ENCODE measurements at regions not wholly inside any gene's neighbourhood (a gene's known extent, or its start where the extent isn't known, plus 50 kb on each side); places are given as distances from the start of the nearest gene placed in this dataset.

GRCh38 chr4:156227321-156227720 is 273.7 kb upstream of the CTSO start:
- no peak overlapping the region for H3K9ac ChIP-seq
- H3K4me3 ChIP-seq, result no peak overlapping the region
- no peaks in the 10 kb centered on the region for H3K36me3 ChIP-seq
- H3K4me2 ChIP-seq, result no peak overlapping the region
- H4K20me1 ChIP-seq, result no peaks in the 10 kb centered on the region
- no peaks in the 10 kb centered on the region for H3K27me3 ChIP-seq
- H3K4me1 ChIP-seq, result no peaks in the 10 kb centered on the region
- no peak for TF ChIP-seq Cebpa-rat (IDR thresholded peaks at IDR 0.05)
- no peak overlapping the region for H3K27ac ChIP-seq
- H3K9me3 ChIP-seq (replicated peaks in 1 of 11), result no peaks in the 10 kb centered on the region

GRCh38 chr4:156223985-156224384 is 270.3 kb upstream of the CTSO start:
- Histone ChIP-seq H3K4me2 (no peak overlapping the region), H4K20me1 (no peaks in the 10 kb centered on the region), H3K27ac (no peak overlapping the region), H3K27me3 (no peaks in the 10 kb centered on the region), H3K9me3 (replicated peaks in 1 of 11) (peaks cover 2 to 10% (median 5%) of the 10 kb centered on the region in 11 experiments; a peak in 21 of 22 replicates), H3K4me3 (no peak overlapping the region), H3K9ac (no peak overlapping the region), H3K36me3 (no peaks in the 10 kb centered on the region), H3K4me1 (no peaks in the 10 kb centered on the region)
- no peak for TF ChIP-seq Cebpa-rat (IDR thresholded peaks at IDR 0.05)

- Histone ChIP-seq H3K27me3 (no peaks in the 10 kb centered on the region), H3K9me3 (replicated peaks in 1 of 11) (peaks cover 8 to 18% (median 13%) of the 10 kb centered on the region in 11 experiments), H3K4me1 (no peaks in the 10 kb centered on the region), H3K4me2 (no peak overlapping the region), H3K27ac (no peak overlapping the region), H3K4me3 (no peak overlapping the region), H4K20me1 (no peaks in the 10 kb centered on the region), H3K9ac (no peak overlapping the region), H3K36me3 (no peaks in the 10 kb centered on the region)
- no peak for TF ChIP-seq Cebpa-rat (IDR thresholded peaks at IDR 0.05)
Observed at GRCh38 chr4:156217236-156217635, 263.6 kb upstream of the CTSO start.

GRCh38 chr4:156201050-156201449 is 247.4 kb upstream of the CTSO start:
- no peaks in the 10 kb centered on the region for H4K20me1 ChIP-seq
- no peaks in the 10 kb centered on the region for H3K27me3 ChIP-seq
- no peaks in the 10 kb centered on the region for H3K36me3 ChIP-seq
- no peak overlapping the region for H3K4me2 ChIP-seq
- no peak for TF ChIP-seq Cebpa-rat (IDR thresholded peaks at IDR 0.05)
- H3K27ac ChIP-seq, result no peak overlapping the region
- H3K4me1 ChIP-seq, result peaks cover 0 to 9% (median 5%) of the 10 kb centered on the region in 10 experiments; a peak in 5 of 20 replicates
- H3K9me3 ChIP-seq (replicated peaks in 1 of 11), result peaks cover 0 to 6% (median 0%) of the 10 kb centered on the region in 11 experiments; a peak in 1 of 22 replicates
- no peak overlapping the region for H3K4me3 ChIP-seq
- H3K9ac ChIP-seq, result no peak overlapping the region

GRCh38 chr4:156198511-156198910 is 244.8 kb upstream of the CTSO start:
- TF ChIP-seq Cebpa-rat (IDR thresholded peaks at IDR 0.05), result no peak
- Histone ChIP-seq H3K9ac (no peak overlapping the region), H3K27ac (no peak overlapping the region), H3K27me3 (no peaks in the 10 kb centered on the region), H3K36me3 (no peaks in the 10 kb centered on the region), H4K20me1 (no peaks in the 10 kb centered on the region), H3K9me3 (replicated peaks in 1 of 11) (peaks cover 0 to 6% (median 0%) of the 10 kb centered on the region in 11 experiments; a peak in 1 of 22 replicates), H3K4me2 (no peak overlapping the region), H3K4me3 (no peak overlapping the region), H3K4me1 (peaks cover 9 to 34% (median 21%) of the 10 kb centered on the region in 10 experiments)

GRCh38 chr4:156197216-156197615 is 243.6 kb upstream of the CTSO start:
- H3K4me2 ChIP-seq, result 0 out of 22 replicates have a peak overlapping the region, but pooled peaks of 1 of the 11 experiments have one; percentile 34

GRCh38 chr4:156196722-156197121 is 243.1 kb upstream of the CTSO start:
- Histone ChIP-seq H4K20me1 (no peaks in the 10 kb centered on the region), H3K9ac (no peak overlapping the region), H3K4me3 (no peak overlapping the region), H3K9me3 (replicated peaks in 1 of 11) (peaks cover 0 to 6% (median 0%) of the 10 kb centered on the region in 11 experiments; a peak in 1 of 22 replicates), H3K4me2 (peak overlapping the region in 5 of 11 experiments; percentile 7 to 34 (median 22); a peak in 6 of 22 replicates), H3K4me1 (peaks cover 14 to 46% (median 26%) of the 10 kb centered on the region in 10 experiments), H3K27me3 (no peaks in the 10 kb centered on the region), H3K36me3 (no peaks in the 10 kb centered on the region), H3K27ac (peak overlapping the region in 9 of 11 experiments; percentile 2 to 74 (median 58); a peak in 11 of 22 replicates)
- TF ChIP-seq Cebpa-rat (IDR thresholded peaks at IDR 0.05), result no peak

More at GRCh38 chr4:156197216-156197615, 243.6 kb upstream of the CTSO start:
- peak overlapping the region in 4 of 11 experiments; percentile 59 to 74 (median 64); a peak in 5 of 22 replicates for H3K27ac ChIP-seq
- peaks cover 0 to 6% (median 0%) of the 10 kb centered on the region in 11 experiments; a peak in 1 of 22 replicates for H3K9me3 ChIP-seq (replicated peaks in 1 of 11)
- H4K20me1 ChIP-seq, result no peaks in the 10 kb centered on the region
- no peaks in the 10 kb centered on the region for H3K36me3 ChIP-seq
- H3K4me1 ChIP-seq, result peaks cover 14 to 46% (median 26%) of the 10 kb centered on the region in 10 experiments
- H3K27me3 ChIP-seq, result no peaks in the 10 kb centered on the region
- TF ChIP-seq Cebpa-rat (IDR thresholded peaks at IDR 0.05), result no peak
- no peak overlapping the region for H3K4me3 ChIP-seq
- no peak overlapping the region for H3K9ac ChIP-seq

GRCh38 chr4:156195914-156196313 is 242.2 kb upstream of the CTSO start:
- Histone ChIP-seq H3K27ac (peak overlapping the region in 8 of 11 experiments; percentile 2 to 74 (median 58); a peak in 10 of 22 replicates), H3K4me1 (peaks cover 14 to 46% (median 26%) of the 10 kb centered on the region in 10 experiments), H3K36me3 (no peaks in the 10 kb centered on the region), H3K4me2 (peak overlapping the region in 2 of 11 experiments; percentile 12 to 22; a peak in 4 of 22 replicates), H3K9ac (no peak overlapping the region), H3K27me3 (no peaks in the 10 kb centered on the region), H3K9me3 (replicated peaks in 1 of 11) (peaks cover 0 to 6% (median 0%) of the 10 kb centered on the region in 11 experiments; a peak in 1 of 22 replicates), H4K20me1 (no peaks in the 10 kb centered on the region), H3K4me3 (no peak overlapping the region)
- no peak for TF ChIP-seq Cebpa-rat (IDR thresholded peaks at IDR 0.05)

- TF ChIP-seq Cebpa-rat (IDR thresholded peaks at IDR 0.05), result no peak
- Histone ChIP-seq H3K4me2 (peak overlapping the region in 8 of 11 experiments; percentile 2 to 85 (median 71); a peak in 10 of 22 replicates), H3K36me3 (no peaks in the 10 kb centered on the region), H3K9me3 (replicated peaks in 1 of 11) (peaks cover 0 to 6% (median 0%) of the 10 kb centered on the region in 11 experiments; a peak in 1 of 22 replicates), H3K4me3 (no peak overlapping the region), H3K9ac (no peak overlapping the region; a peak in 1 of 22 replicates), H3K27ac (peak overlapping the region in 7 of 11 experiments; percentile 10 to 74 (median 62); a peak in 12 of 22 replicates), H3K27me3 (no peaks in the 10 kb centered on the region), H4K20me1 (no peaks in the 10 kb centered on the region), H3K4me1 (peaks cover 14 to 46% (median 26%) of the 10 kb centered on the region in 10 experiments)
Observed at GRCh38 chr4:156194896-156195295, 241.2 kb upstream of the CTSO start.
